ENCODE measurements at regions not wholly inside any gene's neighbourhood (a gene's known extent, or its start where the extent isn't known, plus 50 kb on each side); places are given as distances from the start of the nearest gene placed in this dataset.

GRCh38 chr3:127391436-127392155 lies 103.8 kb upstream of the PRR20G start:
- TF ChIP-seq CTCF (IDR thresholded peaks at IDR 0.05; ENCODE audit: extremely low read depth in 1 of 2, insufficient read depth in 1 of 2, low read depth in 1 of 2, low read length in 2 of 2): no peak
- no peak for TF ChIP-seq POLR2A (IDR thresholded peaks at IDR 0.05; ENCODE audit: low read depth, low read length)
- no peak for TF ChIP-seq POLR2AphosphoS5 (IDR thresholded peaks at IDR 0.05; ENCODE audit: insufficient read depth, low read depth, low read length)
- TF ChIP-seq MYC (IDR thresholded peaks at IDR 0.05; ENCODE audit: low read depth, low read length): no peak
- no peak for TF ChIP-seq EZH2 (IDR thresholded peaks at IDR 0.05; ENCODE audit: borderline replicate concordance, low read depth, low read length, severe bottlenecking)
- no peak for TF ChIP-seq MAX (IDR thresholded peaks at IDR 0.05; ENCODE audit: insufficient read depth, insufficient read length)
- TF ChIP-seq JUN (IDR thresholded peaks at IDR 0.05; ENCODE audit: borderline replicate concordance, insufficient read depth, insufficient read length, low read depth): no peak

Data from endothelial cell of umbilical vein (primary cell).